IMR-90 (cell line): ENCODE measurements at regions not wholly inside any gene's neighbourhood (a gene's known extent, or its start where the extent isn't known, plus 50 kb on each side); places are given as distances from the start of the nearest gene placed in this dataset.

Experiments used
- CTCF ChIP-seq: conservative IDR thresholded peaks from 2 replicates; pipeline ENCODE4 v1.5.1; 2012; ENCODE audit warnings: mild to moderate bottlenecking, low read depth, low read length, improper control_type of control experiment
- POLR2A ChIP-seq: IDR thresholded peaks from 2 replicates; pipeline ENCODE4 v1.6.1; 2012; ENCODE audit warnings: mild to moderate bottlenecking, low read depth, low read length
- RAD21 ChIP-seq: IDR thresholded peaks from 2 replicates; pipeline ENCODE4 v1.6.1; 2012; ENCODE audit warnings: low read length, improper control_type of control experiment
- SMC3 ChIP-seq: fragments of 150-350 bp; IDR thresholded peaks from 2 replicates; pipeline ENCODE4 v1.6.1; 2016; ENCODE audit warnings: low read depth, mild to moderate bottlenecking, antibody characterized with exemption, low read length, moderate library complexity
- TF ChIP-seq, protein P1 (sequence below): fragments of 150-350 bp; IDR thresholded peaks from 2 replicates; pipeline ENCODE4 v1.6.1; 2017; ENCODE audit warnings: mild to moderate bottlenecking, antibody characterized with exemption, low read length, low read depth

- TF ChIP-seq CTCF (no peak), RAD21 (no peak), SMC3 (no peak), POLR2A (no peak)
- TF ChIP-seq, protein P1, sequence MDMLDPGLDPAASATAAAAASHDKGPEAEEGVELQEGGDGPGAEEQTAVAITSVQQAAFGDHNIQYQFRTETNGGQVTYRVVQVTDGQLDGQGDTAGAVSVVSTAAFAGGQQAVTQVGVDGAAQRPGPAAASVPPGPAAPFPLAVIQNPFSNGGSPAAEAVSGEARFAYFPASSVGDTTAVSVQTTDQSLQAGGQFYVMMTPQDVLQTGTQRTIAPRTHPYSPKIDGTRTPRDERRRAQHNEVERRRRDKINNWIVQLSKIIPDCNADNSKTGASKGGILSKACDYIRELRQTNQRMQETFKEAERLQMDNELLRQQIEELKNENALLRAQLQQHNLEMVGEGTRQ: no peak
Observed at GRCh38 chr14:82419933-82420332, 886.3 kb upstream of the SEL1L start.
